Stimulated activated CD4-positive, alpha-beta T cell treated with anti-CD3 and anti-CD28 coated beads, Interleukin-1b, Interleukin-23, amount 100 ng/mL, for 24 hours (primary cell): ENCODE measurements at regions not wholly inside any gene's neighbourhood (a gene's known extent, or its start where the extent isn't known, plus 50 kb on each side); places are given as distances from the start of the nearest gene placed in this dataset.

Source experiments
- DNase-seq, 4 experiments: peaks; one replicate each; pipeline ENCODE4 v3.0.0-alpha.2; 2020; ENCODE audit warnings: low read depth in 4 of 4, low spot score in 1 of 4

DNA sequence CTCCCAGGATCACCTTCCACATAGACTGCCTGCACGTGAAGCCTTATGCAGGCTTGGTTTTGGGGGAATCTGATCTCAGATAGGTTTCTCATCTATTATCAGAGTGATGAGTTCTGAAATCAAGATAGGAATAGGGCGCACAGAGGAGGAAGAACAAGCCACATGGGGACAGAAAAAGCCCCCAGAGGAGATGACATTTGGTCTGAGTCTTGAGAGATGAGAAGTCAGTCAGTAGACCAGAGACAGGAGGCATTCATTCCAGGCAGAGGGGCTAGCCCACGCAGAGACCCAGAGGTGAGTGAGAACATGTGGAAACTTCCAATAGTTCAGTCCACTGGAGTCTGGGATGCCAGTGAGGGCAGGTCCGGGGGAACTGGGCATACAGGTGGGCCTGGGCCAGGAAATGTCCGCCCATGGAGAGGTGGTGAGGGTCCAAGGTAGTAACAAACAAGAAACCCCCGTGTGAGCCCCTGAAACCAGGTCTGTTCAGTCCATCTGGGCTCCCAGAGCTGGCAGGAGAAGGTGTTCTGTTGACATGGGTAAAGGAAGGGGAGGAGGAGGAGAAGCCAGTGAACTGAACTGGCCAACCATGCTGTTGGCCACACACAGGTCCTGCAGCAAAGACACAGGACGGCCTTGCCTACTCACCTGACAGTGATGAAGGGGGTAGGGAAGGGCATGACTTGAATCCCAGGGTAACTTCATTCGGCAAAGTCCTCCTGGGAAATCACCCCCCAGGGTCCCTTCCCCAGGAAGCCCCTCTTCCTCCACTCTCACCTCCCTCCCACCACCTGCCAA is 69.3 kb upstream of the SMNDC1 start:
- DNase-seq = no peak

DNA sequence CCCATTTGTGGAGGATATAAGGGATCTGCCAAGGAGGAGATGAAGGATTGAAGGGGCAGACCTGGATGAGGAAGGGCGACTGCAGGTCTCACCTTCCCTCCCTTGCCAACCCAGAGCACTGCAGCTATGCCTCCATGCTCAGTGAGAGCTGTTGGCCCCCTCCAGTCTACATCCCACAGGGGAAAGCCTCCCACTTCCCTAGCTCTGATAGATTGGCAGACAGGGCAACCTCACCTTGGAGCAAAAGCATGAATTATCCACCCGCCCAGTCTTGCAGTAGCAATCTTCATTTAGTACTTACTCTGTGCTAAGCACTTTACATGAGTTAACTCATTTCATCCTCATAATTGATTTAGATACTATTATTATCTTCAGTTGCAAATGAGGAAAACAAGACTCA is 70.4 kb upstream of the SMNDC1 start:
- DNase-seq = no peak

DNA sequence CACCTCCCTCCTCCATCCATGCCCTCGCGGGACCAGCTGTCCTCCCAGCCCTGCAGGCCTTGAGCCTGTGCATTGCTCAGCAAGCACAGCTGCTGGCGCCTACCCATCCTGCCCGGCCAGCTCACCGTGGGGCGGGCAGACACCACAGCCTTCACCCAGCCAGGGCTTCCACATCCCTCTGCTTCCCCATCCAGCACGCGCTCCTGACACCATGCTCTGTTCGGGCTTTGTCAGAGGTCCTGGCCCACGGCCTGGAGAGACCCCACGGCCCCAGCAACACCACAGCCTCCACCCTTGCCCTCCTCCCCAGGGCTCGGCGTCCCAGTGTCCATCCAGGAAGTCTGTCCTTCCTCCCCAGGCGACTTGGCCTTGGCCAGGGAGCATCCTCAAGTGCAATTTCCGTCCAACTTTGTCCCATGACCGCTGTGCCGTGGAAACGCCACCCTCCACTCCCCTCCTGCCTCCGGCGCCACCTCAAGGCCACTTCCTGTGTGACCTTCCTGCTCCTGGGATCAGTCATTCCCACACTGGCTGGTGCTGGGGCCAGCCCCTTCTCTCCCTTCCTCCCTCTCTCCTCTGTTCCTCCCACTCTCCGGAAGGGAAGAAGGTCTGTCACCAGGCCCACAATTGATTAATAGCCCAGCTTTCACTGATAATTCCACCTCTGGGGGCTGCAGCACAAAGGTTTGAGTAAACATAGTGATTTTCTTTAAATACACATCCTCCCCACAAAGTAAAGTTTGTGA is 71.5 kb upstream of the SMNDC1 start:
- DNase-seq = no peak

DNA sequence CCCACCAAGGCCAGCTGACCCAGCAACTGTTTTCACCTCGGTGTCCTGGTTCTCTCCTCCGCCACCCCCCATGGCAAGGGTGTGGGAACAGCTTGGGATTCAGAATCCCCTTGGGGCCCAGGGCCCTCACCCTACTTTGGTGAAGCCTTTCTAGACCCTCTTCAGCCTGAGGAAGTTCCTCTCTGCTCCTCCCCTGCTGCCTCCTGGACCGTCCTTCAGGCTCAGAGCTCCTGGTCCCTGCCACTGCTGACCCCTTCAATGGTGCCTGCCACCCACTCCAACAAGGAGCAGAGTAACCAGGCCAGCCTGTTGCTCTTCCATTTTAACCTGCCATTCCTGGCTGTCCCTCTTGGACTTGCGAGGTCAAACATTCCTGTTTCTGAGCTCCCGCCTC is 72.0 kb upstream of the SMNDC1 start:
- DNase-seq = no peak

DNA sequence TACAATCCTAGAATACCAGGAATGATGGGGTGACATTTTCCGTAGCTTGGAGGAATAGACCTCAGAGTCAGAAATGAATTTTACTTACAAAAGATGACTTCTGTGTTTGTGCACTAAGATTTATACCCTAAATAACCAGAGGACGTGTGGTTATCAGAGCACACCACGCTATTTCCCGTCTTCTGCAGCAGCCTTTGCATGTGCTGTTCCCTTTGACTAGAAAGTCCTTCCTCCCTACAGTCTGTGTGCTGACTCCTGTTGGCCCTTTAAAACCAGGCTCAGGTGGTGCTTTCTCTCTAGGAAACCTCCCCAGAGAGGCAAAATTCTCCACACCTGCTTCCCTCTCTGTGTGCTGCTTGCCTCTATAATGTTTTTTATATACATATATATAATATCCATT is 73.3 kb upstream of the SMNDC1 start:
- no peak for DNase-seq

DNA sequence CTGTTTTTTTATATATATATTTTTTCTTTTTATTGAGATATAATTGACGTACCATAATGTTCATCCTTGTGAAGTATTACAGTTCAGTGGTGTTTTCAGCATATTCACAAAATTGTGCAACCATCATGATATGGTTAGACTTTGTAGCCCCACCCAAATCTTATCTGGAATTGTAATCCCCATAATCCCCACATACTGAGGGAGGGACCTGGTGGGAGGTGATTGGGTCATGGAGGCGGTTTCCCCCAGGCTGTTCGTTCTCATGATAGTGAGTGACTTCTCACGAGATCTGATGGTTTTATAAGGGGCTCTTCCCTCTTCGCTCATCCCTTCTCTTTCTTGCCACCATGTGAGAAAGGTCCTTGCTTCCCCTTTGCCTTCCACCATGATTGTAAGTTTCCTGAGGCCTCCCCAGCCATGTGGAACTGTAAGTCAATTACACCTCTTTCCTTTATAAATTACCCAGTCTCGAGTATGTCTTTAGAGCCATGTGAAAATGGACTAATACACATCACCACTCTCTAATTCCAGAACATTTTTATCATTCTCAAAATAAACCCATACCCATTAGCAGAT is 73.9 kb upstream of the SMNDC1 start:
- no peak for DNase-seq

DNA sequence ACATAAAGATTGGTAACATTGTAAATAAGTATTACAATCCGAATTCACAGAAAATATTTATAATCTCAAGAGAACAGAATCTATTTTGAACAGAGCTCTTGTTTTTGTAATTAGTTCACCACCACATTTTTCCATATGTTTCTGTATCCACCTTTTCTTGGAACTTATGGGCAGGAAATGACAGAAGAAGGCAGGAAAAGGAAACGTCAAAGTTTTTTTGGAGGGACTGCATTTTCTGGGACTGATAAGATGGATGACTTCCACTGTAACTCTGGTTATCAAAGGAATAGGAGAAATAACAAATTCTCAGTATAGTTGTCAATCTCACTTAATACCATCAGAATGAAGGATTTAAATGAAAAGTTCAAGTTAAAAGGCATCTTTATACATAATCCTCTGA is 75.1 kb upstream of the SMNDC1 start:
- DNase-seq = no peak

DNA sequence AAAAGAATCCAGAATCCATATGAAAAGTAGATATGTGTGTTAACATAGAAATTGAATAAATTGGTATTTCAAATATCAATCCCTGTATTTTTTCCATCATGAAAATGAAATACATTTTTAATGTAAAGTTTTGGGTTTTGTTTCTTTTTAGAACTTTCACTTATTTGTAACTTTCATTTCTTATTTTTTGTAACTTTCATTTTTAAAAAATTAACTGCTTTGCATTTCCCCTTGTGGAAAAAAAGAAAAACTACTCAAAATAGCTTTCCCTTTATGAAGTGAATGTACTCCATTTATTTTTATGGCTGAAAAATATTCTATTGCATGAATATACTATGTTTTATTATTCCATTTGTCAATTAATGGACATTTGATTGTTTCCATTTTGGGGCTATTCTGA is 75.6 kb upstream of the SMNDC1 start:
- no peak for DNase-seq

DNA sequence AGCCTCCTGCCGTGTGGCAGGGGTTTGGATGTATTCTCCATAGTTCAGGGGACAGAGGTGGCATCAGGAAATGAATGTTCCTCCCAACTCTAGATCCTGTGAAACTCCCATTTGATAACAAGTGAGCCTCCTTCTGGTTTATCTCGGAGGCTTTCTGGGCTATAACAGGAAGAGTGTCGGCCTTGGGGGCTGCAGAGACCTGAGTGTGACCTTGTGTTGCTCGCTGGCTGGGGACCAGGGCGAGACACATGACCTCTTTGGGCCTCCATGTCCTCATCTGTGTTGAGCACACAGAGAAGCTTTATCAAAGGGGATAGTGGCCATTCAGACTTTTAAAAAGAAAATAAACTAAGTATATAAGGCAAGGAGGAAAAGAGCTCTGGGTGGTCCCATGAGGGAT is 78.0 kb upstream of the SMNDC1 start:
- DNase-seq = no peak

DNA sequence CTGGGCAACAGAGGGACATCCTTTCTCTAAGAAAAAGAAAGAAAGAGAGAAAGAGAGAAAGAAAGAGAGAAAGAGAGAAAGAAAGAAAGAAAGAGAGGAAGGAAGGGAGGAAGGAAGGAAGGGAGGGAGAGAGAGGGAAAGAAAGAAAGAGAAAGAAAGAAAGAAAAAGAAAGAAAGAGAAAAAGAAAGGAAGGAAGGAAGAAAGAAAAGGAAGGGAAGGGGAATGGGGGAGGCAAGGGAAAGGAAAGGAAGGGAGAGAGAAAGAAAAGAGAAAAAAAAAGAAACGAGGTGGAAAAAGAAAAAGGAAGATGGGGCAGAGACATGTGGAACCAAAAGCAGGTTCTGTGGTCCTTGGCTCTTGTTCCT is 82.9 kb upstream of the SMNDC1 start:
- no peak for DNase-seq

DNA sequence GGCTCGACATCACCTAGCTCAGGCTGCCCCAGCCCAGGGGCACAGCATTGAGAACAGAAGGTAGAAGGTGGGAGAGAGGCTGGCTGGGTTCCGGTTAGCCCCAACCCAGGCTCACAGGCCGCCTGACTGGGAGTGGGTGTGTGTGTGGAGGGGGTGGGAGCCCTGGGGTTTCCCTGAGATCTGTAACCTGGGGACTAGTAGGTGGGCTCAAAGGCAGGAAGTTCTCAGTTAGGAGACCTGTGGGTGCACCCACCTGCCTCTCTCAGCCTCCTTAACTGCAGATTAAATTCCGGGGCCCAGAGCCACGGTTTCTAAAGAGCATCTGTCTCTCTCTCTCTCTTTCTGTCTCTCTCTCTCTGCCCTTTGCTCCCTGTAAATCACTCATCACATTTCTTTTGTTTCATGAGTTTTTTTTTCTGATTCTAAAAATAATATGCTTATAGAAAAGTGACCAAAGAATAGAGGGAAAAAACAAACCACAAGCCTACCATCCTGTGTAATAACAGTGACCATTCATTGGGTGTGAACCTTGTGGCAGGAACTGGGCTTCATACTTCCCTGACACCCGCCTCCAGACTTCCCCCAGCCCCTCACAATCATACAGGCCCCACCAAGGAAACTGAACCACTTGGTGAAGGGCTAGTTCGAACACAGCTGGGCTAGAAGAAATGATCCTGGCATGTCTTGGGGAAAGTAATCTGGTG is 83.4 kb upstream of the SMNDC1 start:
- DNase-seq = no peak

DNA sequence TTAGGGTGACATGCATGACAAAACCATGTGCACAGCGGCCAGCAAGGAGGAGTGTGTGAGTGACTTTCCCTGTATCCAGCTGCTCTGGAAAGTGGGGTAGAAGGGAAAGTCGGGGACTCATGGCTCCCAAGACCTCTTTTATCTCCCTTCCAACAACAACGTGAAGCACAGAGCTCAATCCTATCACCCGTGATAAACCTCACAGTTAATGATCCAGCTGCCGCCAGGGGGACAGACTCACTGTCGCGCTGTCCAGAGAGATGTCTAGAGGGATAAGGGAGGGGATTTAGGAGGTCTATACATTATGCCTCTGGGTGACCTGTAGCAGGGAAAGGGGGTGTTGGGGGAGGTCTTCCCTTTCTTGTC is 84.0 kb upstream of the SMNDC1 start:
- no peak for DNase-seq

DNA sequence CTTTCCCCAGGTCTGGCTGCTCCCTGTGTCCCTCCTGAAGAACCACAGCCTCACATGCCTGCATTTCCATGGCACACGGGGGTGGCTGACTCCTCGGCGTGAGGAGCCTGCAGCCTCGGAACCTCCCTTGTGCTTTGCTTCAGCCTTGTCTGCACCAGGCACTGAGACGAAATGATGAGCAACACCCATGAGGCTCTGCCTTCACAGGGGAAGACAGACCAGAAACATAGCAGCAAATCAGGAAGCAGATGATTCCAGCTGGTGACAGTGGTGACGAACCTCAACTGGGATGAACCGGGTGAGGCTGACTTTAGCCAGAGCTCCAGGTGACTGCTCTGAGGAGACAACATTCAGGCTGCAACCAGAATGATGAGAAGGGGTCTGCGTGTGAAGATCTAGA is 84.5 kb upstream of the SMNDC1 start:
- no peak for DNase-seq

DNA sequence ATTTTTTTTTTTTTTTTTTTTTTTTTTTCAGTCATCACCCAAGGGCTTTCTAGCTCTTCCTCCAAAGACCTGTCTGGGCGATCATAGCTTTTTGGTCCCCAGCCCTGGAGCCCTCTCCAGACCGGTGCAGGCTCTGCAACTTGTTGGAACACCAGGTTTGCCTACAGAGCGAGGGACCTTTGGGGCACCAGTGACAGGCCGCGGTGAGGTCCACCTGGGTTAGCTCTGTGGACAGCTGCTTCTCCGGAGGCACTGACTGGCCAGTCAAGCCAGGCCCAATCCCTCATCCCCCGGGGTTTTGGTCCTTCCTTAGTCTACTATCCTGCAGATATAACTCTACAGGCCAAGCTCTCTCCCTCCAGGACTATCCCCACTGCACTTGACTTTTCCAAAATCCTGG is 86.8 kb upstream of the SMNDC1 start:
- no peak for DNase-seq

DNA sequence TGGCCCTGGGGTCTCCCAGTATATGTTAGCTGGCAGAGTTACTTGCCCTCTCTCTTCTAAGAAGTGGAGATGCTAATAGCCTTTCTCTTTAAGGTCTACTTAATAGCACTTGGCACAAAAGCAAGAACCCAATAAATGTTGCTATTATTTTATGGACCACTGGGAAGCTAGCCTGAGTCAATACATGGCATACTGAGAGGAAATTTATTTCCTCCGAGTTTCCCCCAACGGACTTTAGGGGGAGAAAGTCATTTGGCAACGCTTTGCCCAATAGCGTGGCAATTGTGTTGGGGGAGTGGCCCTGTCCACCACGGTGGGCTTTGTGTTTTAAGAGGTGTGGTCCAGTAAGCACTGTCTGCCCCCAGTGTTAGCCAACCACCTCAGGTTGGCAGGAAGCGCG is 87.4 kb upstream of the SMNDC1 start:
- DNase-seq = no peak

DNA sequence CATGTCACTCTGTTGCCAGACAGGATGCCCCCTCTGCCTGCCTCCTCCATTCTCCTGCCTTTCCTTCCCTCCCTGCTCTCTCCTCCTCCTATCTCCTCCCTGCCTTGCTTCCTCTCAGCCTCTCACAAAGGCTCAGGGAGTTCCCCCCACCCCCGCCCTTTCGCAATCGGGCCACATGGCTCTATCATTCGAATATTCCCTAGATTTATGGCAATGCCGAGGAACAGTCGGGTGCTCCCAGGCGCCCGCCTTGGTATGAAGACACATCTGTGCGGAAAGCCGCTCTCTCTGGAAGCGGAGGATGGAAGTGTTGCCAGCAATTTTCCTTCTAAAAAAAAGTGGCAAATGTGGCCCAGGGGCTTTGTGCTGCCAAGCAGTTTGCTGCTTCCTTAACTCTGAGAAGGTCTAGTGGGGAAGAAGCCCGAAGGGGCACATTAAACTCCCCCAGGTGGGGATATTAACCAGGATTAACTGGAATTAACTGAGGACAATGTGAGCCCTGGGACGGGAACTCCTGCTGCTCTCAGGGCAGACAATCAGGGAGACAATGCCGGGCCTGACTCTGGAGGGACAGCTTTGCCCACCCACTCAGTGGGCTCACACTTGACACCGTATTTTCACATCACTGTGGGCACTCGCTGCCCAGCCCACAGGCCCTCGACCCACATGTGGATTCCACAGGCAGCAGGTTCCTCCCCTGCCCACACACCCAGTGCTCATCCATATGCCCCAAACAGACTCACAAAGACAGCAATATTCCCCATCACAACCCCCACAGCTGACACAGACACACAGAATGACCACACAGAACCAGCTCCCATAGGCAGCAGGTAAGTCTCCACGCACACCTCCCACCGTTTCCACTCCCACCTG is 88.4 kb upstream of the SMNDC1 start:
- no peak for DNase-seq

DNA sequence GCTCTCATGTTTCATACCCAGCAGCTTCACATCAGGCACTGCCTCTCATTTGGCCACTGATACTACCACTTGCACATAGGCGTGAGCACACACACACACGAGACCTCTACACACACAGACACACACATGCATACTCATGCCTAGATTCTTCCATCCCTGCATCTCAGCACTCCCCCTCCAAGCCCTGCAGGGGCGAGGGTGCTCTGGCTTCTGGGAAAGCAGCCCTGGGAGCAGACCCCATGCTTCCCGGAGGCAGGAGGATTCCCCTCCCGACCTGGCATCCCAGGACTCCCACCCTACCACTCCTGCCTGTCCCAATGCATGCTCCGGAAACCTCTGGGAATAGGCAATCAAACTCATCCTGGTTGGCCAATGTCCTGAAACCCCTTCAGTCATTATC is 89.1 kb upstream of the SMNDC1 start:
- no peak for DNase-seq

DNA sequence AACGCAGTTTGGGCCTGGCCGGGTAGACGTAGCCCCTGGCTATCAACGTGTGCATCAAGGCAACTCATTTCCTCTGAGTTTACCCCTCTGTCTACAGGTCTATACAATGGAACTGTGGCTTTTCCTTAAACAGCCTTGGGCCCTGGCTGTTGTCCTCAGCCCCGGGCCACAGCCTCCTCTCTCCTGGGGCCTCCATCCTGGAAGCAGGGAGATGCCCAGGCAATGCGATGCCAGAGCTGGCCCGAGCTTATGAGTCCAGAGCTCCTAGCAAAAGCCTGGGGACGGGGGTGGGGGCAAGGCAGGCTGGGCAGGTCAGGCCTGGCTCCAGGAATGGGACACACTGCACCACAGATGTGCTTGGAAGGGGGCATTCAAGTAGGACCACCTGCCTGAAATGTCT is 89.6 kb upstream of the SMNDC1 start:
- no peak for DNase-seq

DNA sequence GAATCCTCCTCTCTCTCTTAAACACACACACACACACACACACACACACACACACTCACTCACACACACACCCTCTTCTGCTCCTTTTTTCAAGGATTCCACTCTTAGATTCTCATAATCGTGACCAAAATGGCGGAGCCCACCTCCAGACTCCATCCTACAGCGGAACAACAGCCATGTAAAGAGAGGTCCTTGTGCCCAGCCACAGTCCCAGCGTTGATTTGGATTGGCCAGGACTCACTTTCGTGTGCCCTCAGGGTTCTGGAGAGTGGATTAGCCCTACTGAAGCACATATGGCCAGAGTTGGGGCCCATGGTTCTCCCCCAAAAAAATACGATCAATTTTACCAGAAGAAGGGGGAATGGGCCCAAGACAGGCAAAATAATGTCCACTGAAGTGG is 90.2 kb upstream of the SMNDC1 start:
- DNase-seq = no peak

DNA sequence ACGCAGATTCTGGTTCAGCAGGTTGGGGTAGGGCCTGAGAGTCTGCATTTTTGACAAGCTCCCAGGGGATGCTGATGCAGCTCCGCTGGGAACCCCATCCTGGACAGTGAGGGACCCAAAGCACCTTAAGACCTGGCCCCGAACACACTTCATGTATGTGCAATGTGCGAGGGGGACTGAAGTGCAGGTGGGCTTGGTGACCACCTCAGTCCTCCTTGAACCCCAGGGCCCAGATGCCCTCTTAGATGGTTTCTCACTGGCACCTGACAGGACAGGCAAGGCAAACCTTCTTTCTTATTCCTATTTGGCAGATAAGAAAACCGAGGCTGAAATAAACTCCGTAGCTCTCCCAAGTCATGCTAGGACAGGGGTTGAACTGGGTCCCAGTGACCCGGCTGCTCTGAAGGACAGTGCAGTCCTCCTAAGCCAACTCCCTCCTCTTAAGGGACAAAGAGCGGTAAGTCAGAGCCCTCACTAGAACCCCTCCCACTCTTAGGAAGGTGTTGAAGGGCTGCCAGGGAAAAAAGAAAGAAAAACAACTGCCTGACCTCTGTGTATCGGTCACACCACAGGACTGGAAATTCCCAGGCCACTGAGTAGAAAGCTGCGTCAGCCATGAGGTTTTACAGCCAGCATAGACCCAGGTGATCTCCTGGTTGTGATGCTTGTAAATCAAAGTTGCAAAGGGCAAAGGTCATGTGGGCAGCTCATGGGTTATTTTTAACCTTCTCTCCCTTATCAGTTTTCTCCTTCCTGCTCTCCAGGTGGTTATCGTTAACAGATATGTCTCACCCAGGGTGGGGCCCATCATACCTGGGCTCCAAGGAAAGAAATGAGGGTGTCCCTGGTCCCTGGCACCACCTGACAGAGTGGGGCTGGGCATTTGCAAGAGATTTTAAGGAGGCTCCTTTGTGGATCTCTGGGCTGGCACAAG is 90.9 kb upstream of the SMNDC1 start:
- DNase-seq = peak in 1 of 4 experiments; percentile 28
